ENCODE measurements at regions not wholly inside any gene's neighbourhood (a gene's known extent, or its start where the extent isn't known, plus 50 kb on each side); places are given as distances from the start of the nearest gene placed in this dataset.

GRCh38 chr18:40583671-40584070 is 1371.4 kb upstream of the PIK3C3 start:
- H3K27ac ChIP-seq: no peak overlapping the region
- TF ChIP-seq CTCF (conservative IDR thresholded peaks at IDR 0.05): no peak

- TF ChIP-seq CTCF (conservative IDR thresholded peaks at IDR 0.05): no peak
- H3K27ac ChIP-seq: no peak overlapping the region
These were observed 1372.9 kb upstream of the PIK3C3 start for GRCh38 chr18:40582105-40582504.

- H3K27ac ChIP-seq: no peak overlapping the region
These were observed 1377.1 kb upstream of the PIK3C3 start for GRCh38 chr18:40577981-40578365.

GRCh38 chr18:40577239-40577980 is 1377.6 kb upstream of the PIK3C3 start:
- H3K27ac ChIP-seq: no peak overlapping the region
- TF ChIP-seq CTCF (conservative IDR thresholded peaks at IDR 0.05): no peak

More at GRCh38 chr18:40577981-40578365, 1377.1 kb upstream of the PIK3C3 start:
- TF ChIP-seq CTCF (conservative IDR thresholded peaks at IDR 0.05): no peak

- no peak for TF ChIP-seq CTCF (conservative IDR thresholded peaks at IDR 0.05)
- no peak overlapping the region for H3K27ac ChIP-seq
These were observed 1378.4 kb upstream of the PIK3C3 start for GRCh38 chr18:40576507-40577115.

- no peak for TF ChIP-seq CTCF (conservative IDR thresholded peaks at IDR 0.05)
- no peak overlapping the region for H3K27ac ChIP-seq
These were observed 1384.4 kb upstream of the PIK3C3 start for GRCh38 chr18:40570615-40571014.

- TF ChIP-seq CTCF (conservative IDR thresholded peaks at IDR 0.05): no peak
- no peak overlapping the region for H3K27ac ChIP-seq
These were observed 1385.4 kb upstream of the PIK3C3 start for GRCh38 chr18:40569605-40570004.

Data from VCaP (cell line).